Endodermal cell (in vitro differentiated cells): ENCODE measurements at regions not wholly inside any gene's neighbourhood (a gene's known extent, or its start where the extent isn't known, plus 50 kb on each side); places are given as distances from the start of the nearest gene placed in this dataset.

Experiments
- DNase-seq: peaks from one replicate; pipeline ENCODE4 v3.0.0-alpha.2; 2017
- H3K27ac ChIP-seq: 2 replicates; pipeline ENCODE4 v1.5.1; 2013; ENCODE audit warnings: mild to moderate bottlenecking, low read depth, low read length, moderate library complexity
- H3K27me3 ChIP-seq: 2 replicates; pipeline ENCODE4 v1.6.1; 2013; ENCODE audit warnings: mild to moderate bottlenecking, low read length, moderate library complexity; ENCODE audit not compliant: insufficient read depth, control insufficient read depth, poor library complexity, severe bottlenecking
- H3K36me3 ChIP-seq: 2 replicates; pipeline ENCODE4 v1.7.0; 2013; ENCODE audit warnings: mild to moderate bottlenecking, low read length, moderate library complexity; ENCODE audit not compliant: control insufficient read depth, insufficient read depth
- H3K4me1 ChIP-seq: one replicate; pipeline ENCODE4 v1.7.0; 2013; ENCODE audit warnings: low read length; ENCODE audit not compliant: control insufficient read depth, insufficient read depth
- H3K4me3 ChIP-seq: 2 replicates; pipeline ENCODE4 v1.5.1; 2013; ENCODE audit warnings: mild to moderate bottlenecking, low read length, moderate library complexity
- H3K9ac ChIP-seq: 2 replicates; pipeline ENCODE4 v1.6.1; 2013; ENCODE audit warnings: mild to moderate bottlenecking, low read length, moderate library complexity; ENCODE audit not compliant: poor library complexity, severe bottlenecking; ENCODE audit errors: extremely low read depth
- H3K9me3 ChIP-seq: 2 replicates; pipeline ENCODE4 v1.6.1; 2013; ENCODE audit warnings: mild to moderate bottlenecking, low read length, moderate library complexity; ENCODE audit not compliant: control insufficient read depth
- H3K27ac Mint-ChIP-seq: 2 replicates; pipeline ENCODE4 v1.8.0; 2020; ENCODE audit warnings: mixed read lengths
- H3K27me3 Mint-ChIP-seq: 2 replicates; pipeline ENCODE4 v1.8.0; 2021; ENCODE audit warnings: mild to moderate bottlenecking, mixed read lengths; ENCODE audit not compliant: insufficient read depth
- H3K36me3 Mint-ChIP-seq: 2 replicates; pipeline ENCODE4 v1.8.0; 2020; ENCODE audit warnings: low read depth, mixed read lengths
- H3K4me1 Mint-ChIP-seq: 2 replicates; pipeline ENCODE4 v1.8.0; 2020; ENCODE audit warnings: mixed read lengths
- H3K4me3 Mint-ChIP-seq: 2 replicates; pipeline ENCODE4 v1.8.0; 2020; ENCODE audit warnings: mild to moderate bottlenecking, moderate library complexity, mixed read lengths
- H3K9me3 Mint-ChIP-seq: 2 replicates; pipeline ENCODE4 v1.8.0; 2020; ENCODE audit warnings: mild to moderate bottlenecking, mixed read lengths
- CTCF ChIP-seq: fragments of 200-600 bp; sonication (generic); conservative IDR thresholded peaks from 2 replicates; pipeline ENCODE4 v1.5.0; 2021; ENCODE audit warnings: antibody characterized with exemption, mild to moderate bottlenecking
- WGBS, 2 experiments: methylation state at CpG; one replicate each; pipeline versions ENCODE4 v1.1.5 to v1.1.7; 2013; ENCODE audit warnings: missing lambda C conversion rate in 2 of 2, mixed read lengths in 1 of 2; ENCODE audit not compliant: insufficient coverage in 1 of 2, insufficient read length in 1 of 2; 5-methylcytosine and 5-hydroxymethylcytosine counted together

- DNase-seq: no peak
- Histone ChIP-seq H3K36me3 (no peaks in the 10 kb centered on the region), H3K4me3 (no peak overlapping the region), H3K27me3 (no peaks in the 10 kb centered on the region), H3K27ac (no peak overlapping the region), H3K4me1 (no peaks in the 10 kb centered on the region), H3K9me3 (no peaks in the 10 kb centered on the region), H3K9ac (no peak overlapping the region)
- Mint-ChIP-seq H3K27ac (no peak overlapping the region), H3K9me3 (peaks cover 19% of the 10 kb centered on the region), H3K4me3 (no peak overlapping the region), H3K27me3 (no peaks in the 10 kb centered on the region), H3K4me1 (no peaks in the 10 kb centered on the region), H3K36me3 (no peaks in the 10 kb centered on the region)
- WGBS, 2 experiments: 88 to 100% methylated on average over 4 to 6 of the region's 6 CpGs
- TF ChIP-seq CTCF: no peak
These were observed 548.1 kb downstream of the BRINP3 start for GRCh38 chr1:189929501-189930099.

GRCh38 chr1:189936861-189937260, 540.8 kb downstream of the BRINP3 start:
- Histone ChIP-seq H3K27ac (no peak overlapping the region), H3K4me1 (no peaks in the 10 kb centered on the region), H3K9me3 (no peaks in the 10 kb centered on the region), H3K9ac (no peak overlapping the region), H3K27me3 (no peaks in the 10 kb centered on the region), H3K36me3 (no peaks in the 10 kb centered on the region), H3K4me3 (no peak overlapping the region)
- no peak for DNase-seq
- Mint-ChIP-seq H3K4me3 (no peak overlapping the region), H3K36me3 (no peaks in the 10 kb centered on the region), H3K4me1 (no peaks in the 10 kb centered on the region), H3K9me3 (no peaks in the 10 kb centered on the region), H3K27ac (no peak overlapping the region), H3K27me3 (no peaks in the 10 kb centered on the region)
- no peak for TF ChIP-seq CTCF
- 100% methylated on average over 2 of the region's 2 CpGs; no CpG with 5 or more reads in 1 of the 2 experiments for WGBS, 2 experiments

GRCh38 chr1:189939967-189940366, 537.7 kb downstream of the BRINP3 start:
- no peaks in the 10 kb centered on the region for H3K9me3 ChIP-seq
- no peaks in the 10 kb centered on the region for H3K36me3 Mint-ChIP-seq
- no peaks in the 10 kb centered on the region for H3K4me1 ChIP-seq
- no peak overlapping the region for H3K27ac Mint-ChIP-seq
- no peak overlapping the region for H3K27ac ChIP-seq
- H3K9ac ChIP-seq: no peak overlapping the region
- no peaks in the 10 kb centered on the region for H3K27me3 Mint-ChIP-seq
- no peak overlapping the region for H3K4me3 ChIP-seq
- 78% methylated on average over 1 of the region's 1 CpG; no CpG with 5 or more reads in 1 of the 2 experiments for WGBS, 2 experiments
- TF ChIP-seq CTCF: no peak
- H3K27me3 ChIP-seq: no peaks in the 10 kb centered on the region
- H3K36me3 ChIP-seq: no peaks in the 10 kb centered on the region
- H3K4me3 Mint-ChIP-seq: no peak overlapping the region
- no peak for DNase-seq
- H3K9me3 Mint-ChIP-seq: no peaks in the 10 kb centered on the region
- no peaks in the 10 kb centered on the region for H3K4me1 Mint-ChIP-seq
